GM18502 (cell line): ENCODE measurements at regions not wholly inside any gene's neighbourhood (a gene's known extent, or its start where the extent isn't known, plus 50 kb on each side); places are given as distances from the start of the nearest gene placed in this dataset.

Experiments
- ATAC-seq: cut with Tn5 transposase; IDR thresholded peaks from one replicate; pipeline ENCODE4 v1.9.1; 2021; ENCODE audit warnings: mild to moderate bottlenecking; ENCODE audit not compliant: unreplicated experiment, poor library complexity

DNA sequence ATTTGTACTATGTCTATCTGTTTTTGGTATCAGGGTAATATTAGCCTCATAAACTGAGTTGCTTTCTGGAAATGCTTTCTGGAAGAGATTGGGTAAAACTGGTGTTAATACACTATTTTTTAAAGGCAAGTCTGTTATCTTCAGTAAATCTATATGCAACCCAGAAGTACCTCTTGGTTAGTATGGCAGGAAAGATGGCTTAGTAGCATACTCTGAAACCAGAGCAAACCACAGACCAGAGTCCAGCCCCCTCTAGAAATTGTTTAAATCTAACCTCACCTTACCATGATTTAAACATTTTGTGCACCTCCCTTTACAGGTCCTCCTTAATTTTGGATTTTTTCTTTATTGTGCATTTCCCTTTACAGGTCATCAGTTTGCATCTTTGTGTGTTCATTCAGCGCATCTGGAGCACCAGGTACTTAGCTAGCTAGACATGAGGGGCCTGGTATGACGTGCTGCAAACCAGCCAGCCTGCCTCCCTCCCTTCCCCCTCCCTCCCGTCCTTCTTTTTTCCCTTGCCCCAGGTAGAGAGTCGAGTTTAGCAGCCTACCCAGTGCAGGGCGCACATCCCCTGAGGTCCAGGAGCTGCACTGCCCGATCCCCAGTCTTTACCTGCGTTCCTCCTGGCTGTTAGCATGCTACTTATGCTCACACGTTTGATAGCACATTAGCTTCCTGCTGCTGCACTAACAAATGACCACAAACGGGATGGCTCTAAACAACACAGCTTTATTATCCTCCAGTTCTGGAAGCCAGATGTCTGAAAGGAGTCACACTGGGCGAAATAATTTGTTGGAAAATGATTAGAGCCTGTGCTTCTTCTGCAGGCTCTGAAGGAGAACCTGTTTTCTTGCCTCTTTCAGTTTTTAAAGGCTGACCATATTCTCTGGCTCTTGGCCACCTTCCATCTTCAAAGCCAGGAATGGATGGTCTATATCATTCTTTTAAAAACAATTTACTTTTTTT lies 299.9 kb upstream of the HABP2 start:
- no peak for ATAC-seq

DNA sequence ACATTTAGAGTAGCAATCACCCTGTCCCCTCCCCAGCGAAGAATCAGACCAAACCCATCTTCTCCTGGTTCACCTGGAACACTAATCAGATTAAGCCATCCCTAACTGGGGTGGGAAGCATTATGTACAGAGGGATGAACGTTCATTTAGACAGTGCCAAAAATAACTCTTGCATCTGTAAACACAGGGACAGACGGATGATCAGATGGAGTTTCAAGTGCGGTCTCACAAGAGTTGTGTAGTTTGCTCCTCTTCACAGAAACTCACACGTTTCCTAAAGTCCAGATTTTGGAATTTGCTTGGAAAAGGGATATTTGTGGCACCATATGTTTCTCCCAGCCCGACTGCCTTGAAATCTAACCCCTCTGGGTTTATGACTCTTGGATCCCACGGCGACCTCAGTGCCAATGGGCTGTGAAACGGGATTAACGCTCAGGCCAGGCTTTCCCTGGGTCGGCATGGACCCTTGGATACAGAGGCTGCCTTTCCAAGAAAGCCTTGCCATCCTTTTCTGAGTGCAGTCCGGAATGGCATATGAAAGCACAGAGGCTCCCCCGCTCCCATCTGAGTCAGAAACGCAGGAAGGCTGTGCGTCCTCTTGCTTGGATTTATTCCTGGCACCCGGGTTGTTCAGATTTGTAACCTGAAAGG lies 293.2 kb upstream of the HABP2 start:
- ATAC-seq = no peak

DNA sequence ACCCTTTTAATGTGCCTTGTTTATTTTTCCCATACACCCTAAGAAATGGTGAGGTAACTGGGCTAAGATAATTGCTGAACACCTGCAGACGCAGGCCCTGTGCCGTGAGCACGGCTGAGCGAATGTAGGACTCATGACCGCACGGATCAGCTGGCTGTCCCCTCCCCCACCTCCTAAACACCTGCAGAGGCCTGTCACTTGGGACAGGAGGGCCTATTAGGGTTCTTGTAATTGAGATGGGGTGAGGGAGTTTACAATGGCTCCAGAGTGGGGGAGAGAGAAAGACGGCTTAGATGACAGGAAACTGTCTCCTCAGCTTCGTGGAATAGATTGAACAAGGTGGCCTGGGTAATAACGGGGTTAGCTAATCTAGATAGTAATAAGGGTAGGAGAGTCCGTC lies 291.7 kb upstream of the HABP2 start:
- no peak for ATAC-seq

DNA sequence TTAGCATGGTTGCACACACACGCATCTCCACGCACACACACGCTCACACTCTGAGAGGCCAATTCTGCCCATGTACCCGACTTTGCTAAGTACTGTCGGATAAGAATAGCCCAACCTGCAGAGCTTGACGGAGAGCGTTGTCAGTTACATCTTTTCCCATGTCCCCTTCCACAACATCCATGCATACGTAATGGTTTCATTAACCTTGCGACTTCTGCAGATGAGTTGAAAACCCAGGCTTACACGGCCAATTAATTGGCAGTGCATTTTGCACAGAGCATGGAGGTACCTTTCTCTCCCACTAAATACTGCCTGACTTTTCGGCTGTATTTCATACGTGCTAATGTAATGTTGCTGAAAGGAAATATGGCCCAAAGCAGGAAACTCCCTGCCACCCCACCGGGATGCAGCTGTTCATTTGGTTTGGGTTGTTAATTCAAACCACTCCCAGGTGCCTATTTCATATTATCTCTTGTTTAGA lies 291.2 kb upstream of the HABP2 start:
- ATAC-seq = no peak

DNA sequence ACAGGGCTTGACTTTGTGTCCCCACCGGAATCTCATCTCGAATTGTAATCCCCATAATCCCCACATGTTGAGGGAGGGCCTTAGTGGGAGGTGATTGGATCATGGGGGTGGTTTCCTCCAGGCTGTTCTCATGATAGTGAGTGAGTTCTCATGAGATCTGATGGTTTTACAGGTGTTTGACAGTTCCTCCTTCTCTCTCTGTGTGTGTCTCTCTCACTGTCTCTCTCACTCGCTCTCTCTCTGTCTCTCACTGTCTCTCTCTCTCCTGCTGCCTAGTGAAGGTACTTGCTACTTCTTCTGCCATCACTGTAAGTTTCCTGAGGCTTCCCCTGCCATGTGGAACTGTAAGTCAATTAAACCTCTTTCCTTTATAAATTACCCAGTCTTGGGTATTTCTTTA lies 289.8 kb upstream of the HABP2 start:
- no peak for ATAC-seq

DNA sequence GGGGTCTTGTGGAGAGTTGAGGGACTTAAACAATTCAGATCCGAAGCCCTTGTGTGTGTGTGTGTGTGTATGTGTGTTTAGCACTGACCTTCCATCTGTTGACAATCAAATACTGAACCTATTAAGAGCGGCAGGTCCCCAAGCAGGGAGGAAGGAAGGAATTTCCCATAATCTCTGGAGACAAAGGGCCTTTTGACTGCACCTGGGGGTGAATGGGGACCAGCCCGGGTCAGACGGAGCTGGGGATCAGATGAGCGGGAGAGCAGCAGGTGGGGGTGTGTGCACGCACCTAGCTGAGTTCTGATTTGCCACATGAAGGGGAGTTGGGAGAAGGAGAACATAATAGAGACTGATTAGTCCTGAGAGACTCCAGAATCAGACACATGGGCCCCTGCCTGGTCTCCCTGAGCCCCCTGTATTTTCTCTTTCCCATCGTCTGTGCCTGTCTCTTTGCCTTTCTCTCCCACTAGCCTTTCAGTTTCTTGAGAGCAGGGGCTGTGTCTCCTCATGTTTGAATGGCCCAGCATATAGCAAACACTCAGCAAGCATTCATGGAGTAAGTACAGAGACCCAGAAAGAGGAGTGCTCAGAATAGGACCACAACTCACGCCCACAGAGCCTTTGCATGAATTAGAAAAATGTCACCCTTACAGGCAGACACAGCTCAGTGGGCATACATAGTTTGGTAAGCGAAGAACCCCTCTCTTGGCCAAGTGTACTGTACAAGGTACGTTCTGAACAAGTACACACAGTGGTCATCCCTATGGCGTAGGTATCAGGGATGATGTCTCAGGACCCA lies 288.3 kb upstream of the HABP2 start:
- no peak for ATAC-seq

DNA sequence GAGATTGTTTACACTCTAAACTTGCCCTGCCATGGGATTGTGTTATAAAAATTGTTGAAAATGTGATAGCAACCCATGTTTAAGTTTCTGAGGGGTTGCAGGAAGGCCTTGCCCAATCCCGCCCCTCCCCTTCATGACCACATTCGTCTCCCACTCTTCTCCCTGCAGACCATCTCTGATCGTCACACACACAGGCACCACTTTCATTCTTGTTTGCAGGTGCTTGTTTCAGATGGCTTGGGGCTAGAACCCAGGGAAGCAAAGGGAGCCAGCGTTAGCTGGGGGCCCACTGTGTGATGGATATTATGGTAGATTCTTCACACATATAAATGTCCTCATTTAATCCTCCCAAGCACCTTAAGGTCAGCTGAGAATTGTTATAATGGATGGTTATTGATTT lies 286.7 kb upstream of the HABP2 start:
- no peak for ATAC-seq

DNA sequence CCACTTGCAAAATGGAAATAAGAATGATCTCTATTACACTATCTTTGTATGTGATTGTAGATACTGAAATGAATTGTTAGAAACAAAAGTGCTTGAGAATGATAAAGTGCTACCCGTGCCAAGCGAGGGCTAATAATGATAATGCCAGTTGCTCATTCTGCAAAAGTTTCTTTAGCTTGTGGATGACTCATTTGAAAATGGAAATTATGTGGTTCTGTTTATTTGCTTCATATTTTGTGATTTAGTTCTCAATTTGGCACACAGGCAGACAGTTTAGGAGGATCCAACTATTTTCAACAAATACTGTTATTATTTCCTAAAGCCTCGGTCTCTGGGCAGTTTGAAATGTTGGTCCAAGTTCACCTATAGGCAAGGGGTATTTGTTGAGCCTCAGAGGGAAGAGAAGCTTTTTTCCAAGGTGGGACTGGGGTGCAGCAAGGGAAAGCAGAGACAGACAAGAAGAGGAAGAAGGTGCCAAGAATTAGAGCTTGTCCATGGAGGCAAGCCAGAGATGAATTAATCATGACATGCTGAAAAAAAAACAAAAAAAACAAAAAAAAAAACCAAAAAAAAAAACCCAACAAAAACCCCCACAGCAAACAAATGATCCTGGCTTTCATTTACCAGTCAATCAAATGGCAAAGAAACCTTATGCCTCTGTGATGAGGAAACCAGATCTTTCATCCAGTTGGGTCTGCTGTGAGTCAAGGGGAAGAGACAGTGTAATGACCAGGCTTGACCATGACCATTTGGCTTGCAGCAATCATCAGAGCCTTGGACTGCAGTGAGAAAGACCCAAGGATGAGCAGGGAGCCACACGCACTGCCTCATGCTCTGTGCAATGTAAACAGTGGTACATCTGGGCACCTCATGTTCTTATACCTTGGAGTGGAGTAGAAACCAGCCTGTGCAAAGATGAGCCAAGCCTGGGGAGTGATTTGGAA lies 285.0 kb upstream of the HABP2 start:
- ATAC-seq = no peak

DNA sequence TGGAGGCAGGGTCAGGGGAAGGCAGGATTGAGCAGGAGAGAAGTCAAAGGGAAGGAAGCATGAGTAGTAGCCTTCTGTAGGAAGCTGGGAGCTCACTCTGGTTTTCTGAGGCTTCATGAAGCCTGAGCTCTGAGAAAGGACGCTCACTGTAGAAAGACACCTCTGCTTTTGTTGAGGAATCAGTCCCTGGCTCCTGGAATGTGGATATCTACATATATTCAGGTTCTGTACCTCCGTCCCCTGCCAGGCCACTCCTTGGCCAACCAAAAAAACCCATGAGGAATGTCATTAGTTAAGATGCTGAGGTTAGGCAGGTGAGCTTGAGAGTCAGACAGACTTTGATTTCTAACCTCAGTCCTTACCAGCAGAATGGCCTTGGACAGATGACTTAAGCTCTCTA lies 283.5 kb upstream of the HABP2 start:
- ATAC-seq = no peak

DNA sequence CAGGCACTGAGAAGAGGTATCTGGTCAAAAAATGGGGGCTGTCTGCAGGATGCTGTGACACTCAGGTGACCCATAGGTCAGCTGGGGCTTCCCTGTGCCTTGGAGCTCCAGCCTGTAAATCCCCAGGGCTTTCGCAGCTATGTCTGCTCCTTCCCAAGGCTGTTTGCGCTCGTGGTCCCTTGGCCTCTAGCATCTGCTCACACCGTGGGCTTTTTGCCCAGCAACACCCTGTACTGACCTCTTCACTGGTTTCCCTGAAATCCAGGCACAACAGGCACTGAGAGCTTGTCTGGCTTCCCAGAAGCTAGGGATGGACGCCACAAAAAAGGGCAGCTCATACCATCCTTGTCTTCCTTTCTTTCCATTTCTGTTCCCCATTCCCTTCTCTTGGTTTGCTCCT lies 280.3 kb upstream of the HABP2 start:
- no peak for ATAC-seq

DNA sequence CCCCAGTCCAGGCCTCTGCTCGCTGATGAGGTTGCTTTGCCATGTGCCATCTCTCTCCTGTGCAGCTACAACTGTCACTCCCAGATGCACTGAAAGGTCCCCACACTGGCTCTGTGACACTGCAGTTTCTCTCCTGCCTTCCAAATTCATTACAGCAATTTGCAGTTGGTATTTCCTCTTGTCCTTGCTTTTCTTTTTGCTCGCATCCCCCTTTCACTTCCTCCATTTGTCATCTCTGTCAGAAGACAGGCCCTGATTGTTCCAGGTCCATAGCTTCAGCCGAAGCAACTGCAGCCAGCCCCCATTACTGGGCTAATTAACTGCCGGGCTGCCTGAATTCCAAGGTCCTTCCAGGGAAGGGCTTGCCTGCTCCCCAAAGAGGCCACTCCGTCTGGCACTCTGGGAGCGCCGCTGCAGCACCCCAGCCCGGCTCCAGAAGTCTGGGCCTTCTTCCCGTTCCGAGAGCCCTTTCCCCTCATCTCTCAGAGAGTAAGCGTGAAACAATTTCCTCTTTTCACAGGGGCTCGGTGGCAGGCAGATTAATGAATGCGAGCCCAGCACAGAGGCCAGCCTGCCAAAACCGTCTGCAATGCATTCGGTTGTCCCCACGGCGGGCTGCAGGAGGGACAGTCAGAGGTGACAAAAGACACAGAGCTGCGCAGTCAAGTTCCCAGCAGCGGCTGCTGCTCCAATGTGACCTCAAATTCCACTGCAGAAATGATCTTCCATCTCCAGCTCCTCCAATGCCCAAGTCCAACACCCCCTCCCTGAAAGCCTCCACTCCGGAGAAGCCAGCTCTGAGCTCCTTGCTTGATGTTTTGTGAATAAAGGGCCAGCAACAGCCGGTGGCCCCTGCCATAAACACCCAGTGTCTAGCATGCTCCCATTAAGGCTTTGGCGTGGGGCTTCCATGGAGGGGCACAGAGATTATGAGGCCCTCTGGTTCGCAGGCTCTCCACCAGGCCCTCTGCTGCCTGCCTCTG lies 279.4 kb upstream of the HABP2 start:
- ATAC-seq = no peak

DNA sequence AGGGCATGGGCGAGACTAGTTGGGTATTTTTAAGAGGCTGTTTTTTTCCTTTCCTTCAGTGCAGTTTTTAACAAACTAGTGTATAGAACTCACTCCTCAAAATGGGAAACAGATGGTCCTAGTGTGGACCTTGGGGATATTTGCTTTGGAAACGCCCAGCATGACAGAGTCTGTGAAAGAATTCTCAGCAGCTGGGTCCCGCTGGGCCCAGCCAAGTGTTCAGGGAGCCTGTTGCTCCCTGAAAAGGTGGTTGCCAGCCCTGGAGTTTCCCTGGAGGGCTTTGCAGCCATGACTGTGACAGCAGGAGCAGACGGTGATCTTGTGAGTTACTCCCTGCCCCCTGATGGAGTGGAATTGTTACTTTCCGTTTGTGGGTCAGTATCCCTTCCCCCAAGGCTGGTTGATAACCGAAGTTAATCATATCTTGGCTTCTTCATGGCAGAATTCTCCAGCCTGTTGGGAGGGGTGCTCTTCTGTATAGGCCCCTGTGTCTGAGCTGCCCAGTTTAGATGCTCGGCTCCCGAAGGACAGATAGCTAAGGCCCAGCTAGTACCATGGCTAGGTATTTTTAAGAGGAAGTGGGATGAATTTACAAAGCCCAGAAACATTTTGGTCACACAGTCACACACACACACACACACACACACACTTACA lies 278.6 kb upstream of the HABP2 start:
- no peak for ATAC-seq

DNA sequence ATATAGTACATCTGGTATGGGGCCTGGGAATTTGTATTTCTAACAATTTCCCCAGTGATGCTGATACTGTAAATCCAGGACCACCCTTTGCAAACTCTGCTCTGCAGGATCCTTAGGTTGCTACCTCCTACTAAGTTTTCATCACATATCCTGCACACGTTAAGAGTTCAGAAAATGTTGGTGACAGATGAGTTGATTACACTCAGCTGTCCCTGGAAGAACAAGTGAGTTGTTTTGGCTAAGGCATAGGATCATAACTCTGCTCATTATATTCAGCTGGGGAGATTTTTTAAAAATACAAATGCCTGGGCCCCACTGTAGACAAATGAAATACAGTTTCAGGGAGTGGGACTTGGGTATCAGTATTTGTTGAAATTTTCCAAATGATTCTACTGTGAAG lies 274.6 kb upstream of the HABP2 start:
- ATAC-seq = no peak

DNA sequence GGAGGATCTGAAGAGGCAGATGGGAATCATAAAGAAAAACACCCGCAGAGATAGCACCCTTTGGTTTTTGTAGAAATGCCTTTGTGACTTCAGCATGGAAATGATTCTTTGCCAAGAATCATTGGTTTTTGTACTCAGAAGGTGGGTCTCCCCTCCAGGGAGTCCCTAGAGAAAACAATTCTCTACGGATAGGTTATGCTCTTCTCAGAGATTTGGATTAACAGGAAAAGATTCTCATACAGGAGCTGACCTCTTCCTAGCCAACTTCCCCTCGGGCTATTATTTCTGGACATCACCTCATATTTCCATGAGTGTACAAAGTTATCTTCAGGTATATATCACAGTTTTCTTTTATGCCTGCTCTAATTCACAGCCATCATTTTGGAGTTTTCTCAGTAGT lies 274.2 kb upstream of the HABP2 start:
- no peak for ATAC-seq

DNA sequence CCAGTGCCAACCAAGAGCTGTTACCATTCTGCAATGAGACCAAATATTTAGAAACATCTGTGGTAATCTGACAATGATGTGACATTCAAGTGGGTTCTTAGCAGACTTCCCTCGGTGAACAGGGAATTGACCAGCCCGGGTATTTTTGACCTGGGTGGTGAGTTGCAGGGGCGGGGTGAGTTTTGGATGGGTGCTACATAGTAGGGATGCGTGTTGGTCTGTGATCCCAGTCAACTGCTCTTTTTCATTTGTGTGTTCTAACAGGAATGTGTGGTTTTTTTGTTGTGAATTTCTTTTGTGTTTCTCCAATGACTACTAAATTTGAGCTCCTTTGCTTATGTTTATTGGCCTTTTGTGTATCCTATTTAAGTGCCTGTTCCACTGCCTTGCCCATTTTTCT lies 273.6 kb upstream of the HABP2 start:
- ATAC-seq = no peak

DNA sequence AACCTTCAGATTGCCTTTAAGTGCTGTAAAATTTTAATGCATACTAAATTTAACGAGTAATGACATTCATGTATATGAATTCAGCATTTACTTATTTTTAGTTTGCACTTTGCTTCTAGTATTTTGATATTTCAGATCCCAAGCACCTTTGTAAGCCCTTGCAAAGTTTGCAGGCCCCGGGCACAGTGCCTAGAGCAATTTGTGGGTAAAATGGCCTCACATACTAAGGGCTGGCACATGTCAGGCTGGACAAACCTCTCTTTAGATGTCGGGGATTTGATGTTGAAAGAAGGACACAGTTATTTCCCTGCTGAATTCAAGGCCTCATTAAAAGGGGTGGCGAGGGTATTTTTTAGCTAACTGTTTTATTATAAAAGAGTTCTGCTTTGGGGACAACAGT lies 270.3 kb upstream of the HABP2 start:
- ATAC-seq = no peak

DNA sequence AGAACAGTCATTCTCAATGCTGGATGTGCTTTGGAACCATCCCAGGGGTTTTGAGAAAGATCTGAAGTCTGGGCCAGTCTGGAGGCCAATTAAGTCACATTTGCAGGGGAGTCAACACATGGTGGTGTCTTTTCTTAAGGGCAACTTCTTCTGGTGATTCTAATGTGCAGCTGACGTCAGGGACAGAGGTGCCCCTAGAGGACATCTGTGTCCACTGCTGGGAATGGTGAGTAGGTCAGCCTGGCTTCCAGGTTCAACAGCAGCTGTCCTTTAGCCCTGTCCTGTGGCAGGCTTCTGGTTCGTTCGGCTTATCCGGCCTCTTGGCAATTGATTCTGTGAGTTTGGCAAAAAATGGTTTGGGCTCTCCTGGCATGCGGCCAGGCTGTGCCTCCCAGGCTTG lies 269.7 kb upstream of the HABP2 start:
- no peak for ATAC-seq

DNA sequence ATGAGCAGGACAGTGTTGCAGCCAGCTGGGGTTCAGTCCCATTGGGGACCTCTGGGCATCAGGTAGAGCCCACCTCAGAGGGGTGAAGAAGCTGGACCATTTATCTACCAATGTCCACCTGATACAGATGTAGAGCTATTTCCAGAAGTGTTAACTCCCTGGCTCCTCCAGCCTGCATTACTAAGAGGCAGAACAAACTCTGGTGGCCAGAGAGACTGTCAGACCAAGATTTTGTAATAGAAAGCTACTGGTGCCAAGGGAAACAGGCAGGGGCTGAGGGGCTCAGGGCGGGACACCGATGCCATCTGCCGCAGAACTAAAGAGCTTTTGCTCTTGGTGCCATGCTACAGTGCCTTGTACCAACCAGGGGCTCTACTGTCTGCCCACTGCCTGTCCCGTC lies 268.2 kb upstream of the HABP2 start:
- no peak for ATAC-seq
